AG09319 (cell line): ENCODE measurements at regions not wholly inside any gene's neighbourhood (a gene's known extent, or its start where the extent isn't known, plus 50 kb on each side); places are given as distances from the start of the nearest gene placed in this dataset.

ENCODE experiments used
- DNase-seq: peaks from one replicate; pipeline ENCODE4 v3.0.0-alpha.2; 2010; ENCODE audit warnings: low read depth; ENCODE audit errors: extremely low read depth
- CTCF ChIP-seq: IDR thresholded peaks from 2 replicates; pipeline ENCODE4 v1.5.1; 2011; ENCODE audit warnings: low read depth, mild to moderate bottlenecking, inconsistent platforms, low read length, moderate library complexity

- no peak for TF ChIP-seq CTCF
- no peak for DNase-seq
Measured at GRCh38 chr5:158644301-158644700, 455.4 kb downstream of the EBF1 start.

GRCh38 chr5:158643840-158644239, 455.9 kb downstream of the EBF1 start:
- no peak for DNase-seq
- TF ChIP-seq CTCF, result no peak

- TF ChIP-seq CTCF, result no peak
- DNase-seq, result no peak
Measured at GRCh38 chr5:158642879-158643278, 456.8 kb downstream of the EBF1 start.

GRCh38 chr5:158641016-158641415, 458.7 kb downstream of the EBF1 start:
- no peak for TF ChIP-seq CTCF
- no peak for DNase-seq

- DNase-seq, result no peak
- no peak for TF ChIP-seq CTCF
Measured at GRCh38 chr5:158640593-158640980, 459.1 kb downstream of the EBF1 start.

GRCh38 chr5:158639881-158640592, 459.7 kb downstream of the EBF1 start:
- no peak for TF ChIP-seq CTCF
- no peak for DNase-seq

GRCh38 chr5:158638396-158638795, 461.3 kb downstream of the EBF1 start:
- no peak for TF ChIP-seq CTCF
- no peak for DNase-seq
